Smooth muscle cell (in vitro differentiated cells): ENCODE measurements at regions not wholly inside any gene's neighbourhood (a gene's known extent, or its start where the extent isn't known, plus 50 kb on each side); places are given as distances from the start of the nearest gene placed in this dataset.

ENCODE experiments used
- DNase-seq: peaks from one replicate; lab custom pipeline; 2025; ENCODE audit not compliant: unreplicated experiment; lab: John Stamatoyannopoulos, UW
- H2AFZ ChIP-seq: fragments of 200-600 bp; sonication (generic); 2 replicates; pipeline ENCODE4 v1.6.0; 2016; ENCODE audit warnings: antibody characterized with exemption, low read depth, mild to moderate bottlenecking
- H3F3A ChIP-seq: fragments of 200-600 bp; sonication (generic); 2 replicates; pipeline ENCODE4 v1.6.0; 2017; ENCODE audit warnings: antibody characterized with exemption, low read depth
- H3K27ac ChIP-seq: fragments of 200-600 bp; sonication (generic); 2 replicates; pipeline ENCODE4 v1.5.1; 2016; ENCODE audit warnings: low read depth, mild to moderate bottlenecking
- H3K27me3 ChIP-seq: fragments of 200-600 bp; sonication (generic); 2 replicates; pipeline ENCODE4 v1.6.1; 2016; ENCODE audit warnings: low read depth, mild to moderate bottlenecking
- H3K36me3 ChIP-seq: fragments of 200-600 bp; sonication (generic); 2 replicates; pipeline ENCODE4 v1.5.1; 2016; ENCODE audit warnings: low read depth
- H3K4me1 ChIP-seq: fragments of 200-600 bp; sonication (generic); 2 replicates; pipeline ENCODE4 v1.5.1; 2016; ENCODE audit warnings: low read depth
- H3K4me2 ChIP-seq: fragments of 200-600 bp; sonication (generic); 2 replicates; pipeline ENCODE4 v1.6.0; 2016; ENCODE audit warnings: mild to moderate bottlenecking
- H3K4me3 ChIP-seq: fragments of 200-600 bp; sonication (generic); 2 replicates; pipeline ENCODE4 v1.5.1; 2016; ENCODE audit warnings: mild to moderate bottlenecking
- H3K79me2 ChIP-seq: fragments of 200-600 bp; sonication (generic); 2 replicates; pipeline ENCODE4 v1.6.0; 2016; ENCODE audit warnings: low read depth, mild to moderate bottlenecking
- H3K9ac ChIP-seq: fragments of 200-600 bp; sonication (generic); 2 replicates; pipeline ENCODE4 v1.6.0; 2016; ENCODE audit warnings: low read depth
- H3K9me3 ChIP-seq: fragments of 200-600 bp; sonication (generic); replicated peaks from 2 replicates; pipeline ENCODE4 v1.5.1; 2016; ENCODE audit warnings: low read depth
- H4K20me1 ChIP-seq: fragments of 200-600 bp; sonication (generic); 2 replicates; pipeline ENCODE4 v1.6.0; 2016; ENCODE audit warnings: low read depth
- whole genome bisulfite sequencing: methylation state at CpG from one replicate; pipeline ENCODE4 v1.1.7; 2016; ENCODE audit warnings: low lambda C conversion rate; 5-methylcytosine and 5-hydroxymethylcytosine counted together
- TF ChIP-seq, protein P1 (sequence below): fragments of 200-600 bp; sonication (generic); IDR thresholded peaks from 2 replicates; pipeline ENCODE4 v1.5.1; 2017; ENCODE audit warnings: borderline replicate concordance, mild to moderate bottlenecking, antibody characterized with exemption; ENCODE audit not compliant: insufficient read depth, poor library complexity, severe bottlenecking

- H2AFZ ChIP-seq: no peak overlapping the region
- no peaks in the 10 kb centered on the region for H4K20me1 ChIP-seq
- H3K27ac ChIP-seq: no peak overlapping the region
- DNase-seq: no peak
- no peak overlapping the region for H3K4me3 ChIP-seq
- H3K36me3 ChIP-seq: no peaks in the 10 kb centered on the region
- no peaks in the 10 kb centered on the region for H3K9me3 ChIP-seq
- peaks cover 35% of the 10 kb centered on the region for H3K27me3 ChIP-seq
- TF ChIP-seq, protein P1, sequence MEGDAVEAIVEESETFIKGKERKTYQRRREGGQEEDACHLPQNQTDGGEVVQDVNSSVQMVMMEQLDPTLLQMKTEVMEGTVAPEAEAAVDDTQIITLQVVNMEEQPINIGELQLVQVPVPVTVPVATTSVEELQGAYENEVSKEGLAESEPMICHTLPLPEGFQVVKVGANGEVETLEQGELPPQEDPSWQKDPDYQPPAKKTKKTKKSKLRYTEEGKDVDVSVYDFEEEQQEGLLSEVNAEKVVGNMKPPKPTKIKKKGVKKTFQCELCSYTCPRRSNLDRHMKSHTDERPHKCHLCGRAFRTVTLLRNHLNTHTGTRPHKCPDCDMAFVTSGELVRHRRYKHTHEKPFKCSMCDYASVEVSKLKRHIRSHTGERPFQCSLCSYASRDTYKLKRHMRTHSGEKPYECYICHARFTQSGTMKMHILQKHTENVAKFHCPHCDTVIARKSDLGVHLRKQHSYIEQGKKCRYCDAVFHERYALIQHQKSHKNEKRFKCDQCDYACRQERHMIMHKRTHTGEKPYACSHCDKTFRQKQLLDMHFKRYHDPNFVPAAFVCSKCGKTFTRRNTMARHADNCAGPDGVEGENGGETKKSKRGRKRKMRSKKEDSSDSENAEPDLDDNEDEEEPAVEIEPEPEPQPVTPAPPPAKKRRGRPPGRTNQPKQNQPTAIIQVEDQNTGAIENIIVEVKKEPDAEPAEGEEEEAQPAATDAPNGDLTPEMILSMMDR: no peak
- no peaks in the 10 kb centered on the region for H3K4me1 ChIP-seq
- no peaks in the 10 kb centered on the region for H3F3A ChIP-seq
- WGBS: 79% methylated on average over 2 of the region's 2 CpGs
- no peaks in the 10 kb centered on the region for H3K79me2 ChIP-seq
- no peak overlapping the region for H3K4me2 ChIP-seq
- H3K9ac ChIP-seq: no peak overlapping the region
Measured at GRCh38 chr1:204797401-204797800, 73.3 kb upstream of the NFASC start.

DNA sequence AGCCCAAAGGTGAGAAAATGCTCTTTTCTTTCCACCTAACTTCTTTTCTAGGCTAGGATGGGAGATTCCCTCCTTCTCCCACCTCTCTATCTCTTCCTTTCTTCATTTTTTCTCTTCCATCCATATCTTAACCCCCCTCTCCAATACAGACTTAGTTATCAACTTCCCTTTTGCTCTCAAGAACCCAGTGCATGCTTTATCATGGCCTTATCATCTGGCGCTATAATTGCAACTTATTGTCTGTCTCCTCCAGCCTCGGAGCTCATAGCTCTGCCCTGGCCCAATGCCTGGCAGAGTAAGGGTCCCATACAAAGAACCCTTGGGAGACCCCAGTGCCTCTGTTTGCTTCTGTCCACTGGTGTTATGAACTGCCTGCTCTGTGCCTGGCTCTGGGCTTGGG, 71.0 kb upstream of the NFASC start:
- no peaks in the 10 kb centered on the region for H3K9me3 ChIP-seq
- no peak overlapping the region for H3K4me3 ChIP-seq
- H3K27me3 ChIP-seq: peaks cover 51% of the 10 kb centered on the region
- no peaks in the 10 kb centered on the region for H3F3A ChIP-seq
- TF ChIP-seq, protein P1: no peak
- no peak overlapping the region for H3K27ac ChIP-seq
- no peaks in the 10 kb centered on the region for H4K20me1 ChIP-seq
- no peaks in the 10 kb centered on the region for H3K36me3 ChIP-seq
- H2AFZ ChIP-seq: no peak overlapping the region
- WGBS: 86% methylated on average over 2 of the region's 2 CpGs
- H3K4me1 ChIP-seq: no peaks in the 10 kb centered on the region
- no peak for DNase-seq
- no peaks in the 10 kb centered on the region for H3K79me2 ChIP-seq
- H3K4me2 ChIP-seq: no peak overlapping the region
- no peak overlapping the region for H3K9ac ChIP-seq

DNA sequence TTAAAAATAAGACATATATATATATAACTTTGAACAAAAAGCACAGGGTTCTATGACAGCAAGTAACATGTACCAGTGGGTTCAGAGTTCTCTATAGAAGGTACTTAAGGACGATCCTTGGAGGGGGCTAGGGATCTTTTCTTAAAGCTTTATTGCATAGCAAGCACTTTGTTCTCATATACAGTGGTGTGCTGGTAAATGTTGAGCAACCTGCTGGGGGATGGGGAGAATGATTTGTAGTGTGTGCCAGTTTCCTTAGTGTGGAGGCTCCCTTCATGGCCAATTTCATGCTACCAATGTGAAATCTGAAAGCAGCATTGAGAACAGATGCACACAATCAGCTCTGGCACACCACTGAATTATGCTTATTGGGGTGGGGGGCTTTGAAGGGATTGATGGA, 69.5 kb upstream of the NFASC start:
- no peaks in the 10 kb centered on the region for H3K9me3 ChIP-seq
- TF ChIP-seq, protein P1: no peak
- no peak overlapping the region for H3K4me2 ChIP-seq
- no peaks in the 10 kb centered on the region for H3K4me1 ChIP-seq
- no peak overlapping the region for H2AFZ ChIP-seq
- peaks cover 49% of the 10 kb centered on the region for H3K27me3 ChIP-seq
- H3K4me3 ChIP-seq: no peak overlapping the region
- H3K36me3 ChIP-seq: no peaks in the 10 kb centered on the region
- no peaks in the 10 kb centered on the region for H3K79me2 ChIP-seq
- H3K27ac ChIP-seq: no peak overlapping the region
- WGBS: 63% methylated on average over 1 of the region's 1 CpG
- H3F3A ChIP-seq: no peaks in the 10 kb centered on the region
- no peak for DNase-seq
- H4K20me1 ChIP-seq: no peaks in the 10 kb centered on the region
- no peak overlapping the region for H3K9ac ChIP-seq

DNA sequence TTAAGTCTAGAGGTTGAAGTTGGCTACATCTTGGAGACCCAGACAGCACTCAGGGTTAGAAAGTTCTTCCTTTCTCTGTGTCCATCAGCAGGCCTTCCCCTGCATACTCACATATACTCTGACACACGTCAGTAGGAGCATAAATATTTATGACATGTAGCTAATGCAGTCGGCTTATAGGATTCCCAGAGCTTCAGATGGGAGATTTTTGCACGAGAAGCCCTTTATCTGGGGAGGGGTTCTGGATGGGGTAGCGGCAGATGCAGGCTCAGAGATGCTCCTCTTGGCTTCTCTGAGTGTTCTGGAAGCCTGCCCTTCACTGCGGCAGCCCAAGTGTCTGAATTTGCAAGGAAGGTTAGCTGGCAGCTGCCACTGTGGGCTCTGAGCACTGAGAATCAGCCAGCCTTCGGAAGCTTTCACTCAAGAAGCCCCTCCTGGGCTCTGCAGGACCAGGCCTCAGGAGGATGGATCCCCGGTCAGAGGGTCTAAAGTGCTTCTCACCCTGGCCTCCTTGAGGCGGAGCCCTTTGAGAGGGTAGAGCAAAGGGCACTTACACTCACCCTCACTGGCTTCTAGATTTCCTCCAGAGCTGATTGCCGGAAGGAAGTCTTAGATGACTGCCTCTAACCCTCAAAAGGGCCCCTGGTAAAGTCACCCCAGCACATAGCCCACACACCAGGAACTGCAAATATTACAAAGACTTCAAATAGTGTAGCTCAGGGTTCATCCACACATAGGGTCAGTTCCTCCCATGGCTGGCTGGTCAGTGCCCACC, 68.1 kb upstream of the NFASC start:
- Histone ChIP-seq H3K9ac (no peak overlapping the region), H3K79me2 (no peaks in the 10 kb centered on the region), H3K4me2 (no peak overlapping the region), H2AFZ (no peak overlapping the region), H3K36me3 (no peaks in the 10 kb centered on the region), H4K20me1 (no peaks in the 10 kb centered on the region), H3K9me3 (no peaks in the 10 kb centered on the region), H3K27ac (no peak overlapping the region), H3K4me1 (no peaks in the 10 kb centered on the region), H3F3A (no peaks in the 10 kb centered on the region), H3K4me3 (no peak overlapping the region), H3K27me3 (peaks cover 49% of the 10 kb centered on the region)
- WGBS: 76% methylated on average over 9 of the region's 9 CpGs
- TF ChIP-seq, protein P1: no peak
- DNase-seq: no peak
